IMR-90 (cell line): ENCODE measurements at regions not wholly inside any gene's neighbourhood (a gene's known extent, or its start where the extent isn't known, plus 50 kb on each side); places are given as distances from the start of the nearest gene placed in this dataset.
A peak's percentile ranks its signal among the peaks of the same experiment; 100 is the strongest.

Experiments
- ATAC-seq: fragments of 200-7000 bp; cut with Tn5 transposase; 2 replicates; pipeline ENCODE4 v1.9.1; 2020; ENCODE audit warnings: low read depth, mild to moderate bottlenecking, moderate library complexity
- BruUV-seq: library from RNA; stranded (reverse); fragments of 400-500 nt; replicated peaks from 2 replicates; lab custom pipeline; 2021; lab: Mats Ljungman, UMichigan
- CTCF ChIA-PET: fragments of 300-600 bp; formaldehyde crosslinking; extraction: SDS; loops from one replicate; lab custom pipeline; 2021; ENCODE audit warnings: antibody characterized with exemption; lab: Yijun Ruan, JAX
- POLR2A ChIA-PET: fragments of 300-600 bp; sonication (Branson Sonifier 250); formaldehyde crosslinking; loops from one replicate; lab custom pipeline; 2022; ENCODE audit warnings: antibody characterized with exemption; ENCODE audit not compliant: unreplicated experiment; lab: Charles Lee
- DNase-seq: peaks from one replicate; pipeline ENCODE4 v3.0.0; 2013
- H2AFZ ChIP-seq: replicated peaks from 2 replicates; pipeline ENCODE3; 2013; ENCODE audit warnings: low read length, mild to moderate bottlenecking; ENCODE audit not compliant: poor library complexity
- H2AK5ac ChIP-seq: 2 replicates; pipeline ENCODE4 v1.6.1; 2013; ENCODE audit warnings: low read depth, low read length, inconsistent platforms
- H2AK9ac ChIP-seq: replicated peaks from 2 replicates; pipeline ENCODE3; 2013; ENCODE audit warnings: mild to moderate bottlenecking, low read depth, low read length, moderate library complexity; ENCODE audit not compliant: poor library complexity
- H2BK120ac ChIP-seq: 2 replicates; pipeline ENCODE4 v1.6.1; 2013; ENCODE audit warnings: low read depth, low read length, inconsistent platforms
- H2BK15ac ChIP-seq: 3 replicates; pipeline ENCODE4 v1.6.1; 2013; ENCODE audit warnings: low read depth, low read length, inconsistent platforms
- H2BK20ac ChIP-seq: 2 replicates; pipeline ENCODE4 v1.6.1; 2013; ENCODE audit warnings: low read depth, mild to moderate bottlenecking, inconsistent platforms, low read length, moderate library complexity
- H2BK5ac ChIP-seq: 2 replicates; pipeline ENCODE4 v1.6.1; 2013; ENCODE audit warnings: mild to moderate bottlenecking, low read depth, low read length, inconsistent platforms; ENCODE audit not compliant: poor library complexity, severe bottlenecking
- H3K14ac ChIP-seq: replicated peaks from 2 replicates; pipeline ENCODE4 v1.6.1; 2013; ENCODE audit warnings: low read depth, low read length, inconsistent platforms
- H3K18ac ChIP-seq: 2 replicates; pipeline ENCODE4 v1.6.1; 2013; ENCODE audit warnings: low read depth, low read length, control low read depth
- H3K23ac ChIP-seq: 2 replicates; pipeline ENCODE4 v1.6.1; 2013; ENCODE audit warnings: low read depth, low read length, inconsistent platforms
- H3K27ac ChIP-seq: 2 replicates; pipeline ENCODE4 v1.5.1; 2013; ENCODE audit warnings: mild to moderate bottlenecking, control low read depth, low read length; ENCODE audit not compliant: insufficient read depth
- H3K27me3 ChIP-seq: 2 replicates; pipeline ENCODE4 v1.6.1; 2013; ENCODE audit warnings: low read length; ENCODE audit not compliant: control insufficient read depth, insufficient read depth
- H3K36me3 ChIP-seq: 2 replicates; pipeline ENCODE4 v1.6.1; 2013; ENCODE audit warnings: low read length, mixed read lengths; ENCODE audit not compliant: control insufficient read depth, insufficient read depth
- H3K4ac ChIP-seq: 2 replicates; pipeline ENCODE4 v1.6.1; 2013; ENCODE audit warnings: low read depth, low read length, inconsistent platforms
- H3K4me1 ChIP-seq: 2 replicates; pipeline ENCODE4 v1.6.1; 2013; ENCODE audit warnings: low read length, mixed read lengths; ENCODE audit not compliant: control insufficient read depth, insufficient read depth
- H3K4me2 ChIP-seq: 2 replicates; pipeline ENCODE4 v1.6.1; 2013; ENCODE audit warnings: low read depth, mild to moderate bottlenecking, control low read depth, low read length, moderate library complexity
- H3K4me3 ChIP-seq: 2 replicates; pipeline ENCODE4 v1.5.1; 2013; ENCODE audit warnings: low read depth, mild to moderate bottlenecking, control low read depth, low read length, moderate library complexity; ENCODE audit not compliant: insufficient read depth
- H3K56ac ChIP-seq: 2 replicates; pipeline ENCODE4 v1.6.1; 2013; ENCODE audit warnings: low read length, inconsistent platforms; ENCODE audit not compliant: insufficient read depth; ENCODE audit errors: extremely low read depth
- H3K79me1 ChIP-seq, 2 experiments: 2 replicates each; pipeline ENCODE4 v1.6.1; 2013; ENCODE audit warnings: low read length in 2 of 2, inconsistent platforms in 1 of 2, low read depth in 1 of 2
- H3K9ac ChIP-seq: 2 replicates; pipeline ENCODE4 v1.6.1; 2013; ENCODE audit warnings: low read depth, low read length, control low read depth
- H3K9me1 ChIP-seq: 2 replicates; pipeline ENCODE4 v1.6.1; 2013; ENCODE audit warnings: low read length, inconsistent platforms; ENCODE audit not compliant: insufficient read depth
- H3K9me3 ChIP-seq: 2 replicates; pipeline ENCODE4 v1.6.1; 2013; ENCODE audit warnings: low read length; ENCODE audit not compliant: control insufficient read depth, insufficient read depth
- H4K20me1 ChIP-seq: 2 replicates; pipeline ENCODE4 v1.6.1; 2013; ENCODE audit warnings: low read length, inconsistent platforms; ENCODE audit not compliant: insufficient read depth
- H4K5ac ChIP-seq: 2 replicates; pipeline ENCODE4 v1.6.1; 2013; ENCODE audit warnings: mild to moderate bottlenecking, low read depth, low read length, control low read depth
- H4K8ac ChIP-seq, 2 experiments: 2 replicates each; pipeline ENCODE4 v1.6.1; 2013; ENCODE audit warnings: low read depth in 2 of 2, low read length in 2 of 2, control low read depth in 1 of 2, inconsistent platforms in 1 of 2
- H4K91ac ChIP-seq: 2 replicates; pipeline ENCODE4 v1.6.1; 2013; ENCODE audit warnings: low read depth, low read length, inconsistent platforms; ENCODE audit not compliant: insufficient read depth
- BHLHE40 ChIP-seq: fragments of 150-350 bp; IDR thresholded peaks from 2 replicates; pipeline ENCODE4 v1.6.1; 2016; ENCODE audit warnings: mild to moderate bottlenecking, low read depth, low read length
- FOS ChIP-seq: fragments of 150-350 bp; IDR thresholded peaks from 2 replicates; pipeline ENCODE4 v1.6.1; 2016; ENCODE audit warnings: low read depth, low read length
- MXI1 ChIP-seq: IDR thresholded peaks from 2 replicates; pipeline ENCODE4 v1.6.1; 2012; ENCODE audit warnings: low read depth, mild to moderate bottlenecking, low read length, moderate library complexity, borderline replicate concordance
- NFE2L2 ChIP-seq: fragments of 150-350 bp; IDR thresholded peaks from 2 replicates; pipeline ENCODE4 v1.6.1; 2016; ENCODE audit warnings: low read depth, mild to moderate bottlenecking, low read length
- RAD21 ChIP-seq: IDR thresholded peaks from 2 replicates; pipeline ENCODE4 v1.6.1; 2012; ENCODE audit warnings: low read length, improper control_type of control experiment
- RCOR1 ChIP-seq: IDR thresholded peaks from 2 replicates; pipeline ENCODE4 v1.6.1; 2012; ENCODE audit warnings: mild to moderate bottlenecking, low read length, improper control_type of control experiment; ENCODE audit not compliant: insufficient replicate concordance
- RFX5 ChIP-seq: IDR thresholded peaks from 2 replicates; pipeline ENCODE4 v1.8.0; 2012; ENCODE audit warnings: low read depth, mild to moderate bottlenecking, low read length, moderate library complexity
- SMC3 ChIP-seq: fragments of 150-350 bp; IDR thresholded peaks from 2 replicates; pipeline ENCODE4 v1.6.1; 2016; ENCODE audit warnings: low read depth, mild to moderate bottlenecking, antibody characterized with exemption, low read length, moderate library complexity
- WGBS, 2 experiments: methylation state at CpG; one replicate each; pipeline versions ENCODE4 v1.1.5 to v1.1.7; 2013; ENCODE audit warnings: missing lambda C conversion rate in 2 of 2; ENCODE audit not compliant: insufficient read length in 1 of 2; ENCODE audit errors: extremely low coverage in 2 of 2; 5-methylcytosine and 5-hydroxymethylcytosine counted together
- dilution Hi-C: fragments of 300-500 bp; cut with HindIII; formaldehyde crosslinking; loops from one replicate; pipeline ENCODE4 v1.14.3; 2018; ENCODE audit warnings: low sequenced_read_pairs; ENCODE audit not compliant: unreplicated experiment
- in situ Hi-C: fragments of 300-500 bp; cut with MboI; formaldehyde crosslinking; loops from 3 replicates; pipeline ENCODE4 v1.14.3; 2019; ENCODE audit warnings: low sequenced_read_pairs, inconsistent platforms, mixed read lengths
- intact Hi-C: fragments of 100-400 bp; cut with micrococcal nuclease; formaldehyde crosslinking; loops from 2 replicates; pipeline ENCODE4 v1.10.0; 2022
- TF ChIP-seq, protein P1 (sequence below): conservative IDR thresholded peaks from 2 replicates; pipeline ENCODE4 v1.5.1; 2012; ENCODE audit warnings: mild to moderate bottlenecking, low read depth, low read length, improper control_type of control experiment

DNA sequence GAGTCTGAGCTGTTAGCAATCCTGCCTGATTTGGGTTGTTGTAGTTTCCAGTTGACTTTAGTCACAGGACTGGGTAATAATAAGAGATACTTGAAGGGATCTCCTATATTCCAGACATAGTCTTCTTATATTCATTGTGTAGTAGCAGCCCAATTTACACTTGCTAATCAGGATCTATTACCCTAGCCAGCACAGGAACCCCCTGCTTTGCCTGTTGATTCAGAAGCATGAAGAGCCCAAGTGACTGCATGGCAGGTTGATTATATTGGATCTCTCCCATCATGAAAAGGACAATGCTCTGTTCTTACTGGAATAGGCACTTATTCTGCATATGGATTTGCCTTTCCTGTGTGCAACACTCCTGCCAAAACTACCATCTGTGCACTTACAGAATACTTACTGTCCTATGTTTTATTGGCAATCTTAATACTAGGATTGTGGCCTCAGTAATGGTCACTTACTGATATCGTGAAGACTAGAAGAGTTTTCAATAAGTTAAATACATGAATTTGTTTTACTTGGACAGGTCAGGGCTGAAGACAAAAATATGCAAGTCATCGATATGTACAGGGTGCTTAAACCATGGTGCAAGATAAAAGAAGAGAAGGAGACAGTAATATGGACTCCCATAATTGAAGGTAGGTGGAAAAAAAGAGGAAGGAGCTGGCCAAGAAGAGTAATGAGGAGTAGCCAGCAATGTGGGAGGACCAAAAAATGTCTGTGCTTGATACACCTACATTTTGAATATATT, 304.1 kb downstream of the MCTP2 start:
- WGBS, 2 experiments: 43% methylated on average over 1 of the region's 2 CpGs; no CpG with 5 or more reads in 1 of the 2 experiments
- in situ Hi-C loops: no loop called here
- Histone ChIP-seq H3K4me3 (no peak overlapping the region), H3K9ac (no peak overlapping the region), H4K5ac (no peak overlapping the region), H4K20me1 (no peaks in the 10 kb centered on the region), H3K4me1 (no peaks in the 10 kb centered on the region), H2BK20ac (no peak overlapping the region), H3K23ac (no peak overlapping the region), H3K4me2 (no peak overlapping the region), H2AFZ (no peak overlapping the region), H3K27ac (no peak overlapping the region), H3K9me1 (no peaks in the 10 kb centered on the region), H3K18ac (no peak overlapping the region), H3K36me3 (no peaks in the 10 kb centered on the region), H3K27me3 (no peaks in the 10 kb centered on the region), H4K91ac (no peak overlapping the region), H3K9me3 (no peaks in the 10 kb centered on the region), H3K14ac (no peak overlapping the region), H3K56ac (no peak overlapping the region), H2BK15ac (no peak overlapping the region), H2AK5ac (no peak overlapping the region), H4K8ac (no peak overlapping the region), H2BK5ac (no peak overlapping the region), H3K79me1 (no peaks in the 10 kb centered on the region), H2AK9ac (no peak overlapping the region), H2BK120ac (no peak overlapping the region), H3K4ac (no peak overlapping the region)
- dilution Hi-C loops: no loop called here
- CTCF ChIA-PET: no interaction called here
- DNase-seq (no peak), ATAC-seq (no peak)
- TF ChIP-seq BHLHE40: no peak
- no peak for TF ChIP-seq FOS
- TF ChIP-seq, protein P1, sequence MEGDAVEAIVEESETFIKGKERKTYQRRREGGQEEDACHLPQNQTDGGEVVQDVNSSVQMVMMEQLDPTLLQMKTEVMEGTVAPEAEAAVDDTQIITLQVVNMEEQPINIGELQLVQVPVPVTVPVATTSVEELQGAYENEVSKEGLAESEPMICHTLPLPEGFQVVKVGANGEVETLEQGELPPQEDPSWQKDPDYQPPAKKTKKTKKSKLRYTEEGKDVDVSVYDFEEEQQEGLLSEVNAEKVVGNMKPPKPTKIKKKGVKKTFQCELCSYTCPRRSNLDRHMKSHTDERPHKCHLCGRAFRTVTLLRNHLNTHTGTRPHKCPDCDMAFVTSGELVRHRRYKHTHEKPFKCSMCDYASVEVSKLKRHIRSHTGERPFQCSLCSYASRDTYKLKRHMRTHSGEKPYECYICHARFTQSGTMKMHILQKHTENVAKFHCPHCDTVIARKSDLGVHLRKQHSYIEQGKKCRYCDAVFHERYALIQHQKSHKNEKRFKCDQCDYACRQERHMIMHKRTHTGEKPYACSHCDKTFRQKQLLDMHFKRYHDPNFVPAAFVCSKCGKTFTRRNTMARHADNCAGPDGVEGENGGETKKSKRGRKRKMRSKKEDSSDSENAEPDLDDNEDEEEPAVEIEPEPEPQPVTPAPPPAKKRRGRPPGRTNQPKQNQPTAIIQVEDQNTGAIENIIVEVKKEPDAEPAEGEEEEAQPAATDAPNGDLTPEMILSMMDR: no peak
- TF ChIP-seq NFE2L2: peak; percentile 46; the same call in 1 of the 2 replicates
- TF ChIP-seq MXI1: no peak
- TF ChIP-seq RAD21: no peak
- TF ChIP-seq RCOR1: no peak
- no peak for TF ChIP-seq RFX5
- TF ChIP-seq SMC3: no peak
- intact Hi-C loops: no loop called here
- no TSS peak for BruUV-seq
- POLR2A ChIA-PET: no interaction called here
